Endothelial cell of umbilical vein (primary cell): ENCODE measurements at regions not wholly inside any gene's neighbourhood (a gene's known extent, or its start where the extent isn't known, plus 50 kb on each side); places are given as distances from the start of the nearest gene placed in this dataset.

Experiments
- BruUV-seq: library from RNA; stranded (reverse); fragments of 400-500 nt; replicated peaks from 2 replicates; lab custom pipeline; 2021; lab: Mats Ljungman, UMichigan
- CTCF ChIA-PET: fragments of 300-600, 350-600 bp; sonication (Branson Sonifier 250); formaldehyde crosslinking; loops from one replicate; lab custom pipeline; 2021; ENCODE audit warnings: antibody characterized with exemption, inconsistent platforms; lab: Charles Lee
- POLR2A ChIA-PET: fragments of 300-600, 350-600 bp; sonication (Branson Sonifier 250); formaldehyde crosslinking; loops from one replicate; lab custom pipeline; 2021; ENCODE audit warnings: antibody characterized with exemption, inconsistent platforms; lab: Charles Lee
- DNase-seq: peaks from one replicate; pipeline ENCODE4 v3.0.0-alpha.2; 2011; ENCODE audit warnings: low read depth, low spot score
- FAIRE-seq: peaks from 2 replicates; lab custom pipeline; 2011; peaks lifted over from hg19 to GRCh38; lab: Jason Lieb, UNC
- H2AFZ ChIP-seq: 2 replicates; pipeline ENCODE4 v1.6.0; 2012; ENCODE audit warnings: low read depth, low read length, control low read depth, inconsistent platforms
- H3K27ac ChIP-seq: 2 replicates; pipeline ENCODE4 v1.5.1; 2011; ENCODE audit warnings: low read depth, mild to moderate bottlenecking, control low read depth, low read length, moderate library complexity; ENCODE audit not compliant: insufficient read depth
- H3K27me3 ChIP-seq, 2 experiments: 2 replicates each; pipeline versions ENCODE4 v1.6.0 to v1.6.1; 2011; ENCODE audit warnings: low read length in 2 of 2, mixed read lengths in 1 of 2; ENCODE audit not compliant: control insufficient read depth in 2 of 2, insufficient read depth in 2 of 2
- H3K36me3 ChIP-seq, 2 experiments: 2 replicates in 1 of 2; 3 replicates in 1 of 2; pipeline ENCODE4 v1.5.1; 2011; ENCODE audit warnings: low read length in 2 of 2, mild to moderate bottlenecking in 1 of 2, moderate library complexity in 1 of 2; ENCODE audit not compliant: control insufficient read depth in 2 of 2, insufficient read depth in 2 of 2; ENCODE audit errors: extremely low read depth in 1 of 2
- H3K4me1 ChIP-seq: 3 replicates; pipeline ENCODE4 v1.5.1; 2011; ENCODE audit warnings: mild to moderate bottlenecking, low read length; ENCODE audit not compliant: control insufficient read depth, insufficient read depth; ENCODE audit errors: extremely low read depth
- H3K4me2 ChIP-seq: 2 replicates; pipeline ENCODE4 v1.6.1; 2011; ENCODE audit warnings: low read length, control low read depth, mixed read lengths; ENCODE audit not compliant: insufficient read depth
- H3K4me3 ChIP-seq, 3 experiments: fragments of 200-600 bp in 1 of 3; sonication (generic), shearing (Covaris generic) in 1 of 3; replicated peaks in 1 of 3; 2 replicates each; pipeline ENCODE4 v1.5.1; 2011 to 2016; ENCODE audit warnings: control low read depth in 3 of 3, low read length in 3 of 3, mild to moderate bottlenecking in 2 of 3, inconsistent platforms in 1 of 3, low read depth in 1 of 3, moderate library complexity in 1 of 3; ENCODE audit not compliant: insufficient read depth in 1 of 3
- H3K79me2 ChIP-seq: 2 replicates; pipeline ENCODE4 v1.6.0; 2012; ENCODE audit warnings: low read length, inconsistent platforms; ENCODE audit not compliant: control insufficient read depth, insufficient read depth
- H3K9ac ChIP-seq: replicated peaks from 2 replicates; pipeline ENCODE3; 2011; ENCODE audit warnings: low read length, control low read depth; ENCODE audit not compliant: insufficient read depth; ENCODE audit errors: extremely low read depth
- H3K9me1 ChIP-seq: replicated peaks from 3 replicates; pipeline ENCODE4 v1.6.0; 2011; ENCODE audit warnings: mild to moderate bottlenecking, low read length; ENCODE audit not compliant: control insufficient read depth, insufficient read depth; ENCODE audit errors: extremely low read depth
- H3K9me3 ChIP-seq: replicated peaks from 2 replicates; pipeline ENCODE4 v1.5.1; 2012; ENCODE audit warnings: low read length, inconsistent platforms; ENCODE audit not compliant: control insufficient read depth, insufficient read depth
- H4K20me1 ChIP-seq: replicated peaks from 2 replicates; pipeline ENCODE3; 2011; ENCODE audit warnings: mild to moderate bottlenecking, low read length; ENCODE audit not compliant: control insufficient read depth, insufficient read depth; ENCODE audit errors: extremely low read depth
- EZH2 ChIP-seq: IDR thresholded peaks from 2 replicates; pipeline ENCODE4 v1.6.1; 2012; ENCODE audit warnings: borderline replicate concordance, low read depth, mild to moderate bottlenecking, moderate library complexity, low read length, inconsistent platforms; ENCODE audit not compliant: severe bottlenecking
- FOS ChIP-seq: IDR thresholded peaks from 2 replicates; pipeline ENCODE4 v1.6.1; 2011; ENCODE audit warnings: mild to moderate bottlenecking, low read length, moderate library complexity, borderline replicate concordance; ENCODE audit not compliant: insufficient read depth
- GATA2 ChIP-seq: IDR thresholded peaks from 2 replicates; pipeline ENCODE4 v1.7.0; 2011; ENCODE audit warnings: low read depth, mild to moderate bottlenecking, moderate library complexity, mixed read lengths, low read length; ENCODE audit not compliant: insufficient read length, insufficient read depth
- JUN ChIP-seq: IDR thresholded peaks from 2 replicates; pipeline ENCODE4 v1.6.1; 2011; ENCODE audit warnings: borderline replicate concordance, low read depth; ENCODE audit not compliant: insufficient read length, insufficient read depth
- MYC ChIP-seq: IDR thresholded peaks from one replicate; pipeline ENCODE4 v1.6.1; 2011; ENCODE audit warnings: mild to moderate bottlenecking, low read depth, low read length
- POLR2A ChIP-seq: IDR thresholded peaks from 2 replicates; pipeline ENCODE4 v1.6.1; 2012; ENCODE audit warnings: low read depth, mild to moderate bottlenecking, control low read depth, low read length
- POLR2AphosphoS5 ChIP-seq: IDR thresholded peaks from 2 replicates; pipeline ENCODE4 v1.6.1; 2012; ENCODE audit warnings: low read depth, mild to moderate bottlenecking, control low read depth, low read length, moderate library complexity; ENCODE audit not compliant: insufficient read depth
- dilution Hi-C: fragments of 300-500 bp; cut with MboI; formaldehyde crosslinking; loops from one replicate; pipeline ENCODE4 v1.15.0; 2019; ENCODE audit warnings: low sequenced_read_pairs; ENCODE audit not compliant: extremely low pct_ligation_motif_present
- intact Hi-C: fragments of 100-400 bp; cut with micrococcal nuclease; formaldehyde crosslinking; loops from one replicate; pipeline ENCODE4 v1.10.0; 2022
- TF ChIP-seq, protein P1 (sequence below), 2 donors: IDR thresholded peaks; 1 replicate in 1 of 2; 2 replicates in 1 of 2; pipeline ENCODE4 v1.5.1; 2011; ENCODE audit warnings: low read length in 2 of 2, mild to moderate bottlenecking in 2 of 2, moderate library complexity in 2 of 2, control low read depth in 1 of 2, inconsistent platforms in 1 of 2, low read depth in 1 of 2; ENCODE audit not compliant: insufficient read depth in 1 of 2; ENCODE audit errors: extremely low read depth in 1 of 2
- TF ChIP-seq, protein P2 (sequence below): IDR thresholded peaks from 2 replicates; pipeline ENCODE4 v1.6.1; 2011; ENCODE audit not compliant: insufficient read depth, insufficient read length

DNA sequence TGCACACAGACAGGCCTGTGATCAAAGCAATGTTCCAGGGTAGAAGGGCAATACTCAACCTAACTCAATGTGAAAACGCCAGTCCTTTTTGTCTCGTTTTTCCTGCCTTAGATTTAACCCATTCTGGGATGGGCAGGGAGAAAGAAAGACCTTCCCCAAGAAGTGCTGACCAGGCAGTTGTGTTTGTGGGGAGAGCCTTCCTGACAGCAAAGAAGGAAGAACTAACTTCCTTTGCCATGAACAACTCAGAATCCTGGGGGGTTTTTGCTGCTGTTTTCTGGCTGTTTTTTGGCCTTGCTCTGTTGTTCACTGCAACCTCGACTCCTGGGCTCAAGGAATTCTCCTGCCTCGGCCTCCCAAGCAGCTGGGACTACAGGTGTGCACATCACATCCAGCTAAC is 112.0 kb upstream of the RAB4A start:
- Histone ChIP-seq H3K27me3 (no peaks in the 10 kb centered on the region), H3K36me3 (no peaks in the 10 kb centered on the region), H3K79me2 (no peaks in the 10 kb centered on the region), H3K4me3 (no peak overlapping the region), H3K9me3 (no peaks in the 10 kb centered on the region), H2AFZ (no peak overlapping the region), H3K27ac (no peak overlapping the region), H4K20me1 (no peaks in the 10 kb centered on the region), H3K4me1 (no peaks in the 10 kb centered on the region), H3K9me1 (no peaks in the 10 kb centered on the region), H3K4me2 (no peak overlapping the region), H3K9ac (no peak overlapping the region)
- dilution Hi-C loops, result no loop called here
- BruUV-seq, result no TSS peak
- ChIA-PET POLR2A (no interaction called here), CTCF (no interaction called here)
- no peak for FAIRE-seq
- intact Hi-C loops, result loop anchor here (5.0 kb wide), 1 partner anchor 422 kb away; the partner anchor contains the start of gene RHOU
- no peak for DNase-seq
- no peak for TF ChIP-seq FOS
- TF ChIP-seq, protein P1, sequence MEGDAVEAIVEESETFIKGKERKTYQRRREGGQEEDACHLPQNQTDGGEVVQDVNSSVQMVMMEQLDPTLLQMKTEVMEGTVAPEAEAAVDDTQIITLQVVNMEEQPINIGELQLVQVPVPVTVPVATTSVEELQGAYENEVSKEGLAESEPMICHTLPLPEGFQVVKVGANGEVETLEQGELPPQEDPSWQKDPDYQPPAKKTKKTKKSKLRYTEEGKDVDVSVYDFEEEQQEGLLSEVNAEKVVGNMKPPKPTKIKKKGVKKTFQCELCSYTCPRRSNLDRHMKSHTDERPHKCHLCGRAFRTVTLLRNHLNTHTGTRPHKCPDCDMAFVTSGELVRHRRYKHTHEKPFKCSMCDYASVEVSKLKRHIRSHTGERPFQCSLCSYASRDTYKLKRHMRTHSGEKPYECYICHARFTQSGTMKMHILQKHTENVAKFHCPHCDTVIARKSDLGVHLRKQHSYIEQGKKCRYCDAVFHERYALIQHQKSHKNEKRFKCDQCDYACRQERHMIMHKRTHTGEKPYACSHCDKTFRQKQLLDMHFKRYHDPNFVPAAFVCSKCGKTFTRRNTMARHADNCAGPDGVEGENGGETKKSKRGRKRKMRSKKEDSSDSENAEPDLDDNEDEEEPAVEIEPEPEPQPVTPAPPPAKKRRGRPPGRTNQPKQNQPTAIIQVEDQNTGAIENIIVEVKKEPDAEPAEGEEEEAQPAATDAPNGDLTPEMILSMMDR (IDR thresholded peaks at IDR 0.05; ENCODE audit: extremely low read depth in 1 of 2, insufficient read depth in 1 of 2, low read depth in 1 of 2, low read length in 2 of 2), result no peak
- TF ChIP-seq GATA2, result no peak
- no peak for TF ChIP-seq POLR2AphosphoS5
- no peak for TF ChIP-seq POLR2A
- TF ChIP-seq, protein P2, sequence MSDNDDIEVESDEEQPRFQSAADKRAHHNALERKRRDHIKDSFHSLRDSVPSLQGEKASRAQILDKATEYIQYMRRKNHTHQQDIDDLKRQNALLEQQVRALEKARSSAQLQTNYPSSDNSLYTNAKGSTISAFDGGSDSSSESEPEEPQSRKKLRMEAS, result no peak
- TF ChIP-seq JUN, result no peak
- TF ChIP-seq MYC, result no peak
- TF ChIP-seq EZH2, result no peak
